Effector memory CD8-positive, alpha-beta T cell (primary cell): ENCODE measurements at regions not wholly inside any gene's neighbourhood (a gene's known extent, or its start where the extent isn't known, plus 50 kb on each side); places are given as distances from the start of the nearest gene placed in this dataset.
A peak's percentile ranks its signal among the peaks of the same experiment; 100 is the strongest.
"Not testable (repeated sequence)": the region's sequence is repeated elsewhere in the genome, so short reads cannot be mapped to it uniquely, and the experiment has no call there.

ENCODE experiments used
- ATAC-seq: fragments of 150-1000 bp; cut with Tn5 transposase; replicated peaks from 2 replicates; pipeline ENCODE4 v1.10.0; 2021; ENCODE audit warnings: mild to moderate bottlenecking, moderate library complexity
- DNase-seq, 3 experiments: peaks; one replicate each; pipeline ENCODE4 v3.0.0; 2021
- H3K27ac Mint-ChIP-seq, 2 donors: one replicate each; pipeline ENCODE4 v1.8.0; 2022; ENCODE audit warnings: mild to moderate bottlenecking in 2 of 2, mixed read lengths in 2 of 2, moderate library complexity in 2 of 2
- H3K27me3 Mint-ChIP-seq, 2 donors: one replicate each; pipeline ENCODE4 v1.8.0; 2022; ENCODE audit warnings: mixed read lengths in 2 of 2
- H3K36me3 Mint-ChIP-seq: one replicate; pipeline ENCODE4 v1.8.0; 2022; ENCODE audit warnings: mild to moderate bottlenecking, moderate library complexity, mixed read lengths; ENCODE audit not compliant: insufficient read depth
- H3K4me1 Mint-ChIP-seq, 2 donors: one replicate each; pipeline ENCODE4 v1.8.0; 2022; ENCODE audit warnings: low read depth in 2 of 2, mixed read lengths in 2 of 2
- H3K4me3 Mint-ChIP-seq, 2 donors: one replicate each; pipeline ENCODE4 v1.8.0; 2022; ENCODE audit warnings: mild to moderate bottlenecking in 2 of 2, mixed read lengths in 2 of 2, moderate library complexity in 2 of 2
- H3K9me3 Mint-ChIP-seq, 2 donors: one replicate each; pipeline ENCODE4 v1.8.0; 2022; ENCODE audit warnings: mixed read lengths in 2 of 2

GRCh38 chr6:27585316-27585715, 112.4 kb upstream of the ZNF184 start:
- not testable (repeated sequence) for H3K36me3 Mint-ChIP-seq, H3K4me1 Mint-ChIP-seq, H3K27ac Mint-ChIP-seq, DNase-seq, H3K9me3 Mint-ChIP-seq, ATAC-seq, H3K4me3 Mint-ChIP-seq
- H3K27me3 Mint-ChIP-seq = peaks cover 67 to 79% of the 10 kb centered on the region in 2 donors

- H3K36me3 Mint-ChIP-seq = no peaks in the 10 kb centered on the region
- H3K9me3 Mint-ChIP-seq = no peaks in the 10 kb centered on the region
- DNase-seq = no peak
- no peak for ATAC-seq
- no peak overlapping the region for H3K27ac Mint-ChIP-seq
- no peak overlapping the region for H3K4me3 Mint-ChIP-seq
- peaks cover 73 to 89% of the 10 kb centered on the region in 2 donors for H3K27me3 Mint-ChIP-seq
- H3K4me1 Mint-ChIP-seq = no peaks in the 10 kb centered on the region
Measured at GRCh38 chr6:27584326-27584725, 111.4 kb upstream of the ZNF184 start.

- Mint-ChIP-seq H3K4me1 (no peaks in the 10 kb centered on the region), H3K27ac (peak overlapping the region in 1 of 2 donors; percentile 41), H3K27me3 (peaks cover 76 to 95% of the 10 kb centered on the region in 2 donors), H3K9me3 (no peaks in the 10 kb centered on the region), H3K4me3 (peak overlapping the region in 1 of 2 donors; percentile 9), H3K36me3 (no peaks in the 10 kb centered on the region)
- DNase-seq (no peak), ATAC-seq (no peak)
Measured at GRCh38 chr6:27582928-27583725, 110.2 kb upstream of the ZNF184 start.

- Mint-ChIP-seq H3K9me3 (no peaks in the 10 kb centered on the region), H3K4me3 (no peak overlapping the region), H3K36me3 (no peaks in the 10 kb centered on the region), H3K4me1 (no peaks in the 10 kb centered on the region), H3K27me3 (peaks cover 69 to 82% of the 10 kb centered on the region in 2 donors), H3K27ac (no peak overlapping the region)
- DNase-seq = no peak
- ATAC-seq = no peak
Measured at GRCh38 chr6:27579973-27580372, 107.1 kb upstream of the ZNF184 start.

GRCh38 chr6:27577922-27578321, 105.0 kb upstream of the ZNF184 start:
- no peak overlapping the region for H3K4me3 Mint-ChIP-seq
- ATAC-seq (no peak), DNase-seq (no peak)
- peaks cover 62 to 79% of the 10 kb centered on the region in 2 donors for H3K27me3 Mint-ChIP-seq
- H3K36me3 Mint-ChIP-seq = no peaks in the 10 kb centered on the region
- H3K27ac Mint-ChIP-seq = no peak overlapping the region
- no peaks in the 10 kb centered on the region for H3K9me3 Mint-ChIP-seq
- H3K4me1 Mint-ChIP-seq = no peaks in the 10 kb centered on the region

- H3K4me3 Mint-ChIP-seq = no peak overlapping the region
- H3K36me3 Mint-ChIP-seq = no peaks in the 10 kb centered on the region
- no peaks in the 10 kb centered on the region for H3K9me3 Mint-ChIP-seq
- no peak overlapping the region for H3K27ac Mint-ChIP-seq
- no peak for ATAC-seq
- no peak for DNase-seq
- peaks cover 67 to 82% of the 10 kb centered on the region in 2 donors for H3K27me3 Mint-ChIP-seq
- H3K4me1 Mint-ChIP-seq = no peaks in the 10 kb centered on the region
Measured at GRCh38 chr6:27575594-27576361, 102.9 kb upstream of the ZNF184 start.

GRCh38 chr6:27568226-27568897, 95.5 kb upstream of the ZNF184 start:
- no peak for ATAC-seq
- no peaks in the 10 kb centered on the region for H3K9me3 Mint-ChIP-seq
- H3K27me3 Mint-ChIP-seq = peaks cover 76 to 95% of the 10 kb centered on the region in 2 donors

GRCh38 chr6:27565839-27566779, 93.2 kb upstream of the ZNF184 start:
- no peak overlapping the region for H3K4me3 Mint-ChIP-seq
- no peak overlapping the region for H3K27ac Mint-ChIP-seq

More at GRCh38 chr6:27568226-27568897, 95.5 kb upstream of the ZNF184 start:
- Mint-ChIP-seq H3K36me3 (no peaks in the 10 kb centered on the region), H3K4me1 (peaks cover 4 to 5% of the 10 kb centered on the region in 2 donors), H3K27ac (no peak overlapping the region), H3K4me3 (no peak overlapping the region)
- DNase-seq = no peak

GRCh38 chr6:27562027-27562410, 89.1 kb upstream of the ZNF184 start:
- Mint-ChIP-seq H3K27ac (no peak overlapping the region), H3K4me1 (peaks cover 7 to 8% of the 10 kb centered on the region in 2 donors), H3K36me3 (no peaks in the 10 kb centered on the region), H3K4me3 (no peak overlapping the region), H3K27me3 (peaks cover 87 to 97% of the 10 kb centered on the region in 2 donors), H3K9me3 (peaks cover 0 to 2% of the 10 kb centered on the region in 2 donors)
- DNase-seq (no peak), ATAC-seq (no peak)

More at GRCh38 chr6:27565839-27566779, 93.2 kb upstream of the ZNF184 start:
- H3K27me3 Mint-ChIP-seq = peaks cover 89 to 96% of the 10 kb centered on the region in 2 donors
- H3K9me3 Mint-ChIP-seq = peaks cover 0 to 2% of the 10 kb centered on the region in 2 donors
- H3K36me3 Mint-ChIP-seq = no peaks in the 10 kb centered on the region
- DNase-seq (no peak), ATAC-seq (no peak)
- peaks cover 4 to 5% of the 10 kb centered on the region in 2 donors for H3K4me1 Mint-ChIP-seq

- peaks cover 0 to 3% of the 10 kb centered on the region in 2 donors for H3K9me3 Mint-ChIP-seq
- H3K36me3 Mint-ChIP-seq = peaks cover 4% of the 10 kb centered on the region
- ATAC-seq = no peak
- DNase-seq = no peak
- H3K4me3 Mint-ChIP-seq = no peak overlapping the region
- H3K27me3 Mint-ChIP-seq = peaks cover 81 to 94% of the 10 kb centered on the region in 2 donors
- H3K27ac Mint-ChIP-seq = no peak overlapping the region
- H3K4me1 Mint-ChIP-seq = peaks cover 2 to 9% of the 10 kb centered on the region in 2 donors
Measured at GRCh38 chr6:27558028-27558724, 85.3 kb upstream of the ZNF184 start.

- H3K27me3 Mint-ChIP-seq = peaks cover 79 to 92% of the 10 kb centered on the region in 2 donors
- H3K36me3 Mint-ChIP-seq = peaks cover 4% of the 10 kb centered on the region
- DNase-seq = no peak
- H3K4me1 Mint-ChIP-seq = peaks cover 5 to 10% of the 10 kb centered on the region in 2 donors
- H3K9me3 Mint-ChIP-seq = peaks cover 0 to 4% of the 10 kb centered on the region in 2 donors
- H3K4me3 Mint-ChIP-seq = no peak overlapping the region
- no peak overlapping the region for H3K27ac Mint-ChIP-seq
- ATAC-seq = no peak
Measured at GRCh38 chr6:27556406-27556805, 83.5 kb upstream of the ZNF184 start.
